Chondrocyte (in vitro differentiated cells): ENCODE measurements at regions not wholly inside any gene's neighbourhood (a gene's known extent, or its start where the extent isn't known, plus 50 kb on each side); places are given as distances from the start of the nearest gene placed in this dataset.

ENCODE experiments used
- DNase-seq: peaks from one replicate; pipeline ENCODE4 v3.0.0; 2021; ENCODE audit warnings: mixed read lengths, low spot score
- H3K27ac Mint-ChIP-seq: one replicate; pipeline ENCODE4 v1.8.0; 2021; ENCODE audit warnings: mild to moderate bottlenecking, moderate library complexity, mixed read lengths; ENCODE audit not compliant: unreplicated experiment
- H3K27me3 Mint-ChIP-seq: 2 replicates; pipeline ENCODE4 v1.8.0; 2021; ENCODE audit warnings: low read depth, mixed read lengths
- H3K36me3 Mint-ChIP-seq: 2 replicates; pipeline ENCODE4 v1.8.0; 2021; ENCODE audit warnings: low read depth, mixed read lengths
- H3K4me1 Mint-ChIP-seq: 2 replicates; pipeline ENCODE4 v1.8.0; 2021; ENCODE audit warnings: low read depth, mild to moderate bottlenecking, mixed read lengths
- H3K4me3 Mint-ChIP-seq: one replicate; pipeline ENCODE4 v1.8.0; 2021; ENCODE audit warnings: mild to moderate bottlenecking, moderate library complexity, mixed read lengths; ENCODE audit not compliant: unreplicated experiment
- H3K9me3 Mint-ChIP-seq: 2 replicates; pipeline ENCODE4 v1.8.0; 2021; ENCODE audit warnings: low read depth, mixed read lengths
- CTCF ChIP-seq: fragments of 200-600 bp; sonication (generic); IDR thresholded peaks from 2 replicates; pipeline ENCODE4 v1.5.0; 2021; ENCODE audit warnings: antibody characterized with exemption, mild to moderate bottlenecking, moderate library complexity

GRCh38 chr11:111062420-111062819 lies 183.1 kb upstream of the POU2AF2 start:
- Mint-ChIP-seq H3K4me1 (peaks cover 13% of the 10 kb centered on the region), H3K9me3 (no peaks in the 10 kb centered on the region), H3K27ac (no peak overlapping the region), H3K27me3 (no peaks in the 10 kb centered on the region), H3K36me3 (no peaks in the 10 kb centered on the region), H3K4me3 (no peak overlapping the region)
- DNase-seq = no peak
- no peak for TF ChIP-seq CTCF

GRCh38 chr11:111059726-111060125 lies 185.8 kb upstream of the POU2AF2 start:
- H3K36me3 Mint-ChIP-seq = no peaks in the 10 kb centered on the region
- peaks cover 13% of the 10 kb centered on the region for H3K4me1 Mint-ChIP-seq
- H3K27ac Mint-ChIP-seq = no peak overlapping the region
- H3K4me3 Mint-ChIP-seq = no peak overlapping the region
- no peaks in the 10 kb centered on the region for H3K9me3 Mint-ChIP-seq
- no peak for DNase-seq
- H3K27me3 Mint-ChIP-seq = no peaks in the 10 kb centered on the region
- no peak for TF ChIP-seq CTCF

DNA sequence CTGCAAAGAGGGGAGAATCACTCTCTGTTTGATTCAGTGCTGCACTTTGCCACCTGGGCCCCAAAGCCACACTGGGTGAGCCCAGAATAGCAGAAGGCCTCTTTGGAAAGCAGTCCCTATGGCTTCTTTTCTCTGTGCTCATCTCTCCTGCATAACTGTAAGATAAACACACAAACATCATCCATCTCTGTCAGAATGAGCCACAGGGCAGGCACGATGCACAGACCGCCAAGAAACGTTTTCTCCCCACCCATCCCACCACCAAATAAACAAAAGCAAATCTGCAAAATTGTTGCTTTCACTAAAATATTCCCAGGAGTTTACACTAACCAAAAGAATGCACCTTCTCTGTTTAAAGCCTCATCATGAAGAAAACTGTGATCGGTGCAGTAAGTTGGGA lies 196.4 kb upstream of the POU2AF2 start:
- Mint-ChIP-seq H3K36me3 (no peaks in the 10 kb centered on the region), H3K27ac (no peak overlapping the region), H3K4me3 (no peak overlapping the region), H3K4me1 (no peaks in the 10 kb centered on the region), H3K9me3 (no peaks in the 10 kb centered on the region), H3K27me3 (no peaks in the 10 kb centered on the region)
- DNase-seq = no peak
- TF ChIP-seq CTCF = no peak

GRCh38 chr11:111047374-111047773 lies 198.2 kb upstream of the POU2AF2 start:
- no peaks in the 10 kb centered on the region for H3K9me3 Mint-ChIP-seq

GRCh38 chr11:111046291-111046690 lies 199.2 kb upstream of the POU2AF2 start:
- Mint-ChIP-seq H3K4me3 (no peak overlapping the region), H3K4me1 (no peaks in the 10 kb centered on the region), H3K27ac (no peak overlapping the region), H3K27me3 (no peaks in the 10 kb centered on the region), H3K9me3 (no peaks in the 10 kb centered on the region), H3K36me3 (no peaks in the 10 kb centered on the region)
- no peak for TF ChIP-seq CTCF
- no peak for DNase-seq

More at GRCh38 chr11:111047374-111047773, 198.2 kb upstream of the POU2AF2 start:
- no peaks in the 10 kb centered on the region for H3K36me3 Mint-ChIP-seq
- no peak for TF ChIP-seq CTCF
- H3K27me3 Mint-ChIP-seq = no peaks in the 10 kb centered on the region
- H3K4me3 Mint-ChIP-seq = no peak overlapping the region
- no peak overlapping the region for H3K27ac Mint-ChIP-seq
- H3K4me1 Mint-ChIP-seq = no peaks in the 10 kb centered on the region
- DNase-seq = no peak
